ENCODE measurements at regions not wholly inside any gene's neighbourhood (a gene's known extent, or its start where the extent isn't known, plus 50 kb on each side); places are given as distances from the start of the nearest gene placed in this dataset.

DNA sequence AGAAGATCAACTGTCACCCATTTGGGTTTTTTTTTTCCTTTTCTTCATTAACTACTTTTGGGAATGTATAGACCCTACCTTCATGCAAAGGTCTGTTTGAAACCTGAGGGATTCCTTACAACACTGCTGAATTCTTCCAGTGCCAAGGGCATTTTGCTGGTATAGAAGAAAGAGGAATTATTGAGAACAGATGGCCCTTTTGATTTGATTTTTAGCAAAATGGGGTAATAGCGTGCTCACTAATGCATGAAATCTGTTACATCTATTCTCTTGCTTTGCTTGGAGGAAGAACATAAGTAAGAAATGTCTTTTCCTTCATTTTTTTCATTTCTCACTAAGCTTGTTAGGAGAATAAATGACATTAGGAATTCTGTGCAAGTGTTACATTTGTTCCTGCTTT lies 501.9 kb downstream of the TMEM135 start:
- TF ChIP-seq POLR2A (IDR thresholded peaks at IDR 0.05; ENCODE audit: low read length) (no peak), GATA1 (IDR thresholded peaks at IDR 0.05; ENCODE audit: low read depth, low read length) (no peak)

All from erythroblast (primary cell).